ENCODE measurements at regions not wholly inside any gene's neighbourhood (a gene's known extent, or its start where the extent isn't known, plus 50 kb on each side); places are given as distances from the start of the nearest gene placed in this dataset.

- no peak for TF ChIP-seq CTCF (IDR thresholded peaks at IDR 0.05; ENCODE audit: partially characterized antibody, unreplicated experiment)
- Mint-ChIP-seq H3K27me3 (ENCODE audit: unreplicated experiment) (no peaks in the 10 kb centered on the region), H3K27ac (ENCODE audit: unreplicated experiment) (no peak overlapping the region), H3K4me3 (ENCODE audit: unreplicated experiment) (no peak overlapping the region), H3K36me3 (ENCODE audit: unreplicated experiment) (peaks cover 16% of the 10 kb centered on the region), H3K4me1 (ENCODE audit: low read depth, unreplicated experiment) (peaks cover 1% of the 10 kb centered on the region), H3K9me3 (ENCODE audit: unreplicated experiment) (peaks cover 9% of the 10 kb centered on the region)
- no peak for DNase-seq
These were observed 1172.6 kb upstream of the CELF2 start for GRCh38 chr10:9845075-9845474.

GRCh38 chr10:9848278-9848677, 1169.4 kb upstream of the CELF2 start:
- H3K4me3 Mint-ChIP-seq (ENCODE audit: unreplicated experiment): no peak overlapping the region
- H3K27ac Mint-ChIP-seq (ENCODE audit: unreplicated experiment): no peak overlapping the region
- peaks cover 6% of the 10 kb centered on the region for H3K4me1 Mint-ChIP-seq (ENCODE audit: low read depth, unreplicated experiment)
- H3K36me3 Mint-ChIP-seq (ENCODE audit: unreplicated experiment): peaks cover 32% of the 10 kb centered on the region
- TF ChIP-seq CTCF (IDR thresholded peaks at IDR 0.05; ENCODE audit: partially characterized antibody, unreplicated experiment): no peak
- DNase-seq: no peak
- H3K27me3 Mint-ChIP-seq (ENCODE audit: unreplicated experiment): no peaks in the 10 kb centered on the region
- H3K9me3 Mint-ChIP-seq (ENCODE audit: unreplicated experiment): peaks cover 7% of the 10 kb centered on the region

- Mint-ChIP-seq H3K27ac (ENCODE audit: unreplicated experiment) (no peak overlapping the region), H3K36me3 (ENCODE audit: unreplicated experiment) (peaks cover 32% of the 10 kb centered on the region), H3K27me3 (ENCODE audit: unreplicated experiment) (peaks cover 4% of the 10 kb centered on the region), H3K4me1 (ENCODE audit: low read depth, unreplicated experiment) (peaks cover 12% of the 10 kb centered on the region), H3K9me3 (ENCODE audit: unreplicated experiment) (peaks cover 13% of the 10 kb centered on the region), H3K4me3 (ENCODE audit: unreplicated experiment) (no peak overlapping the region)
- TF ChIP-seq CTCF (IDR thresholded peaks at IDR 0.05; ENCODE audit: partially characterized antibody, unreplicated experiment): no peak
- no peak for DNase-seq
These were observed 1168.7 kb upstream of the CELF2 start for GRCh38 chr10:9848981-9849380.

- Mint-ChIP-seq H3K4me3 (ENCODE audit: unreplicated experiment) (no peak overlapping the region), H3K9me3 (ENCODE audit: unreplicated experiment) (peaks cover 9% of the 10 kb centered on the region), H3K27me3 (ENCODE audit: unreplicated experiment) (peaks cover 4% of the 10 kb centered on the region), H3K4me1 (ENCODE audit: low read depth, unreplicated experiment) (peaks cover 12% of the 10 kb centered on the region), H3K36me3 (ENCODE audit: unreplicated experiment) (peaks cover 17% of the 10 kb centered on the region), H3K27ac (ENCODE audit: unreplicated experiment) (no peak overlapping the region)
- TF ChIP-seq CTCF (IDR thresholded peaks at IDR 0.05; ENCODE audit: partially characterized antibody, unreplicated experiment): no peak
- no peak for DNase-seq
These were observed 1167.3 kb upstream of the CELF2 start for GRCh38 chr10:9850415-9850814.

GRCh38 chr10:9851808-9852207, 1165.9 kb upstream of the CELF2 start:
- H3K36me3 Mint-ChIP-seq (ENCODE audit: unreplicated experiment): peaks cover 16% of the 10 kb centered on the region
- TF ChIP-seq CTCF (IDR thresholded peaks at IDR 0.05; ENCODE audit: partially characterized antibody, unreplicated experiment): no peak
- peaks cover 4% of the 10 kb centered on the region for H3K27me3 Mint-ChIP-seq (ENCODE audit: unreplicated experiment)
- no peak for DNase-seq
- H3K9me3 Mint-ChIP-seq (ENCODE audit: unreplicated experiment): peaks cover 10% of the 10 kb centered on the region
- peaks cover 14% of the 10 kb centered on the region for H3K4me1 Mint-ChIP-seq (ENCODE audit: low read depth, unreplicated experiment)
- no peak overlapping the region for H3K27ac Mint-ChIP-seq (ENCODE audit: unreplicated experiment)
- no peak overlapping the region for H3K4me3 Mint-ChIP-seq (ENCODE audit: unreplicated experiment)
